ENCODE measurements at regions not wholly inside any gene's neighbourhood (a gene's known extent, or its start where the extent isn't known, plus 50 kb on each side); places are given as distances from the start of the nearest gene placed in this dataset.

DNA sequence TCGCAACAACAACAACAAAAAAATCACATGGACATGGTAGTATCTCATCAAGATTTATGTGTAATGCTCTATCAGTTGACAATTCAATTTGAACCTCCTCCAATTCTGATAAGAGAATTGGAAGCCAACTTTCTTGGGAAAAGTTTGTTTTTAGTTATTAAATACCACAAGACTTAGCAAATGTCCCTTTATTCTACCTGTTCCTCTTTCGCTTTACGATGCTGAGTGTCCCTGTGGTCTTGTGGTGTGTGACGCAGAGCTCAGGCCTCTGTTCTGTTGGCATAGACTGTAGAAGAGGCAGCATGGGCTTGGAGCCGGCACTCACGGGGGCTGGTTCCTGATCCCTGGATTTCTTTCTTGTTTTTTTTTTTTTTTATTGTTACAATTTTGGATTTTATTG lies 76.7 kb downstream of the PSMB1 start:
- CTCF ChIA-PET (ENCODE audit: low intra/inter-chr PET ratio), result no interaction called here

DNA sequence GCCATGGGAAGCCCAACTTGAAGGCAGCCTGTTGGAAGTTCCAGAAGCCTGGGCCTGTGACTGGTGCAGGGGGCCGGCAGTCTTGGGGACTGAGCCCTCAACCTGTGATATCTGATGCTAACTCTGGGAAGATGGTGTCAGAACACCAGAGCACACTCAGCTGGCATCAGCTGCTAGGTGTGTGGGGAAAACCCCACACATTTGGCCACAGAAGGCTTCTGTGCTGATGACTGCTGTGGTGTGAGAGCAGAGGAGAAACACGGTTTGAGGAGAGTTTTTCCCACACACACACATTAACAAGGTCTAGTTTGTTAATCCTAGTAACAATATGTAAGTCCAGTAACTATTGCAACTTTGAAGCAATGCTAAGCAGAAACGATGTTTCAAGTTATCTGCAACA lies 78.0 kb downstream of the PSMB1 start:
- H3K4me1 ChIP-seq (replicated peaks in 1 of 2; ENCODE audit: control insufficient read depth in 2 of 2, insufficient read depth in 2 of 2, low read length in 2 of 2), result no peaks in the 10 kb centered on the region
- peaks cover 32 to 70% of the 10 kb centered on the region in 2 experiments; a peak in 4 of 5 replicates for H3K27me3 ChIP-seq (ENCODE audit: control insufficient read depth in 2 of 2, insufficient read depth in 2 of 2, low read length in 2 of 2)
- H3K4me3 ChIP-seq, result no peak overlapping the region
- in situ Hi-C loops (cut with MboI), result no loop called here
- intact Hi-C loops (cut with micrococcal nuclease), result loop anchor here (10.0 kb wide), 1 partner anchor 50 kb away; no protein-coding TSS in a partner anchor
- no peak for FAIRE-seq
- no peaks in the 10 kb centered on the region for H3K36me3 ChIP-seq (ENCODE audit: control insufficient read depth, insufficient read depth, low read length)
- no peak for TF ChIP-seq NFIC (IDR thresholded peaks at IDR 0.05)
- H3K4me2 ChIP-seq (ENCODE audit: insufficient read depth, low read length), result no peak overlapping the region
- DNase-seq (ENCODE audit: extremely low read depth in 1 of 4, low spot score in 3 of 4), result no peak
- WGBS (ENCODE audit: insufficient coverage, low coverage, missing lambda C conversion rate), result 2% methylated on average over 3 of the region's 3 CpGs
- no TSS peak for BruUV-seq (replicated peaks)
- H4K20me1 ChIP-seq (replicated peaks; ENCODE audit: control insufficient read depth, insufficient read depth, low read length), result no peaks in the 10 kb centered on the region
- CTCF ChIA-PET (ENCODE audit: low intra/inter-chr PET ratio), result no interaction called here
- no peaks in the 10 kb centered on the region for H3K9me3 ChIP-seq (replicated peaks; ENCODE audit: control insufficient read depth, insufficient read depth, low read depth, low read length)
- H3K9me1 ChIP-seq (ENCODE audit: control insufficient read depth, insufficient read depth, low read length), result no peaks in the 10 kb centered on the region
- POLR2A ChIA-PET, result no interaction called here
- no peak overlapping the region for H2AFZ ChIP-seq (ENCODE audit: low read depth, low read length)
- ATAC-seq, result no peak
- H3K27ac ChIP-seq (ENCODE audit: extremely low read depth, low read depth, low read length), result no peak overlapping the region
- no peak overlapping the region for H3K9ac ChIP-seq (ENCODE audit: insufficient read depth in 1 of 2, low read depth in 2 of 2, low read length in 2 of 2)
- H3K79me2 ChIP-seq (ENCODE audit: control insufficient read depth, insufficient read depth, low read length), result no peaks in the 10 kb centered on the region

More for the DNA sequence above, 76.7 kb downstream of the PSMB1 start:
- POLR2A ChIA-PET, result interaction anchor here (1.0 kb wide), 1 partner anchor 15 kb away, joined by 3 read pairs; no protein-coding TSS in a partner anchor
- no peak for FAIRE-seq
- no peak for TF ChIP-seq MEF2A (IDR thresholded peaks at IDR 0.05; ENCODE audit: control insufficient read depth, low read depth, low read length)
- TF ChIP-seq, protein P1, sequence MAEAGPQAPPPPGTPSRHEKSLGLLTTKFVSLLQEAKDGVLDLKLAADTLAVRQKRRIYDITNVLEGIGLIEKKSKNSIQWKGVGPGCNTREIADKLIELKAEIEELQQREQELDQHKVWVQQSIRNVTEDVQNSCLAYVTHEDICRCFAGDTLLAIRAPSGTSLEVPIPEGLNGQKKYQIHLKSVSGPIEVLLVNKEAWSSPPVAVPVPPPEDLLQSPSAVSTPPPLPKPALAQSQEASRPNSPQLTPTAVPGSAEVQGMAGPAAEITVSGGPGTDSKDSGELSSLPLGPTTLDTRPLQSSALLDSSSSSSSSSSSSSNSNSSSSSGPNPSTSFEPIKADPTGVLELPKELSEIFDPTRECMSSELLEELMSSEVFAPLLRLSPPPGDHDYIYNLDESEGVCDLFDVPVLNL (CRISPR knock-in tag; IDR thresholded peaks at IDR 0.05; ENCODE audit: low read depth), result no peak
- TF ChIP-seq CBFB (CRISPR knock-in tag; IDR thresholded peaks at IDR 0.05), result no peak
- H3K9me3 ChIP-seq (replicated peaks; ENCODE audit: control insufficient read depth, insufficient read depth, low read depth, low read length), result no peaks in the 10 kb centered on the region
- in situ Hi-C loops (cut with MboI) (no loop called here), intact Hi-C loops (cut with micrococcal nuclease) (loop anchor here (10.0 kb wide), 1 partner anchor 48 kb away; no protein-coding TSS in a partner anchor)
- no peak overlapping the region for H3K27ac ChIP-seq (ENCODE audit: extremely low read depth, low read depth, low read length)
- H3K79me2 ChIP-seq (ENCODE audit: control insufficient read depth, insufficient read depth, low read length), result no peaks in the 10 kb centered on the region
- no peaks in the 10 kb centered on the region for H3K9me1 ChIP-seq (ENCODE audit: control insufficient read depth, insufficient read depth, low read length)
- no peak overlapping the region for H3K9ac ChIP-seq (ENCODE audit: insufficient read depth in 1 of 2, low read depth in 2 of 2, low read length in 2 of 2)
- no peaks in the 10 kb centered on the region for H3K36me3 ChIP-seq (ENCODE audit: control insufficient read depth, insufficient read depth, low read length)
- H3K4me2 ChIP-seq (ENCODE audit: insufficient read depth, low read length), result no peak overlapping the region
- H3K27me3 ChIP-seq (ENCODE audit: control insufficient read depth in 2 of 2, insufficient read depth in 2 of 2, low read length in 2 of 2), result peaks cover 34 to 73% of the 10 kb centered on the region in 2 experiments; a peak in 4 of 5 replicates
- no TSS peak for BruUV-seq (replicated peaks)
- no peak for DNase-seq (ENCODE audit: extremely low read depth in 1 of 4, low spot score in 3 of 4)
- ATAC-seq, result no peak
- no peak overlapping the region for H2AFZ ChIP-seq (ENCODE audit: low read depth, low read length)
- H3K4me3 ChIP-seq, result no peak overlapping the region
- WGBS (ENCODE audit: insufficient coverage, low coverage, missing lambda C conversion rate), result 8% methylated on average over 6 of the region's 6 CpGs
- no peaks in the 10 kb centered on the region for H4K20me1 ChIP-seq (replicated peaks; ENCODE audit: control insufficient read depth, insufficient read depth, low read length)
- no peaks in the 10 kb centered on the region for H3K4me1 ChIP-seq (replicated peaks in 1 of 2; ENCODE audit: control insufficient read depth in 2 of 2, insufficient read depth in 2 of 2, low read length in 2 of 2)
